ENCODE measurements at regions not wholly inside any gene's neighbourhood (a gene's known extent, or its start where the extent isn't known, plus 50 kb on each side); places are given as distances from the start of the nearest gene placed in this dataset.
"Not testable (repeated sequence)": the region's sequence is repeated elsewhere in the genome, so short reads cannot be mapped to it uniquely, and the experiment has no call there.

GRCh38 chr21:9695759-9696158, 825.6 kb upstream of the TPTE start:
- not testable (repeated sequence) for DNase-seq (ENCODE audit: low read depth)

- not testable (repeated sequence) for DNase-seq (ENCODE audit: low read depth)
Observed at GRCh38 chr21:9697751-9698150, 823.6 kb upstream of the TPTE start.

- DNase-seq (ENCODE audit: low read depth), result not testable (repeated sequence)
Observed at GRCh38 chr21:9705016-9705415, 816.4 kb upstream of the TPTE start.

- not testable (repeated sequence) for DNase-seq (ENCODE audit: low read depth)
Observed at GRCh38 chr21:9705455-9705854, 815.9 kb upstream of the TPTE start.

GRCh38 chr21:9724542-9724941, 796.8 kb upstream of the TPTE start:
- DNase-seq (ENCODE audit: low read depth), result not testable (repeated sequence)

- DNase-seq (ENCODE audit: low read depth), result not testable (repeated sequence)
Observed at GRCh38 chr21:9727187-9727586, 794.2 kb upstream of the TPTE start.

GRCh38 chr21:9728219-9728992, 793.0 kb upstream of the TPTE start:
- not testable (repeated sequence) for DNase-seq (ENCODE audit: low read depth)

- no peak for DNase-seq (ENCODE audit: low read depth)
Observed at GRCh38 chr21:9730866-9731265, 790.5 kb upstream of the TPTE start.

GRCh38 chr21:9731317-9731716, 790.1 kb upstream of the TPTE start:
- not testable (repeated sequence) for DNase-seq (ENCODE audit: low read depth)

GRCh38 chr21:9732605-9733004, 788.8 kb upstream of the TPTE start:
- not testable (repeated sequence) for DNase-seq (ENCODE audit: low read depth)

GRCh38 chr21:9733761-9734558, 787.4 kb upstream of the TPTE start:
- DNase-seq (ENCODE audit: low read depth), result not testable (repeated sequence)

GRCh38 chr21:9735421-9735961, 785.9 kb upstream of the TPTE start:
- no peak for DNase-seq (ENCODE audit: low read depth)

- DNase-seq (ENCODE audit: low read depth), result not testable (repeated sequence)
Observed at GRCh38 chr21:9737301-9737700, 784.1 kb upstream of the TPTE start.

GRCh38 chr21:9737871-9738515, 783.4 kb upstream of the TPTE start:
- DNase-seq (ENCODE audit: low read depth), result not testable (repeated sequence)

- no peak for DNase-seq (ENCODE audit: low read depth)
Observed at GRCh38 chr21:9738527-9738926, 782.9 kb upstream of the TPTE start.

- no peak for DNase-seq (ENCODE audit: low read depth)
Observed at GRCh38 chr21:9739240-9739639, 782.1 kb upstream of the TPTE start.

- DNase-seq (ENCODE audit: low read depth), result not testable (repeated sequence)
Observed at GRCh38 chr21:9740177-9740941, 781.0 kb upstream of the TPTE start.

GRCh38 chr21:9740991-9741742, 780.2 kb upstream of the TPTE start:
- not testable (repeated sequence) for DNase-seq (ENCODE audit: low read depth)

GRCh38 chr21:9743566-9743965, 777.8 kb upstream of the TPTE start:
- DNase-seq (ENCODE audit: low read depth), result not testable (repeated sequence)

- not testable (repeated sequence) for DNase-seq (ENCODE audit: low read depth)
Observed at GRCh38 chr21:9744166-9744565, 777.2 kb upstream of the TPTE start.

GRCh38 chr21:9744593-9744992, 776.8 kb upstream of the TPTE start:
- not testable (repeated sequence) for DNase-seq (ENCODE audit: low read depth)

Data from activated T-cell treated with anti-CD3 and anti-CD28 coated beads for 24 hours (primary cell).